PFSK-1 (cell line): ENCODE measurements at regions not wholly inside any gene's neighbourhood (a gene's known extent, or its start where the extent isn't known, plus 50 kb on each side); places are given as distances from the start of the nearest gene placed in this dataset.

Source experiments
- FOXP2 ChIP-seq: optimal IDR thresholded peaks from 2 replicates; pipeline ENCODE3; 2011; ENCODE audit warnings: borderline replicate concordance, control low read depth, inconsistent platforms; ENCODE audit not compliant: insufficient read depth; ENCODE audit errors: extremely low read length, extremely low read depth
- POLR2AphosphoS5 ChIP-seq: IDR thresholded peaks from 2 replicates; pipeline ENCODE4 v1.6.1; 2012; ENCODE audit warnings: low read depth, mild to moderate bottlenecking, control low read depth, low read length, moderate library complexity
- REST ChIP-seq, 2 experiments: IDR thresholded peaks; 2 replicates each; pipeline versions ENCODE4 v1.6.1 to v1.8.0; 2011 to 2012; ENCODE audit warnings: low read depth in 2 of 2, low read length in 2 of 2, control low read depth in 1 of 2, inconsistent platforms in 1 of 2, mild to moderate bottlenecking in 1 of 2, moderate library complexity in 1 of 2; ENCODE audit not compliant: insufficient read depth in 1 of 2
- SIN3A ChIP-seq: IDR thresholded peaks from 2 replicates; pipeline ENCODE4 v1.6.1; 2012; ENCODE audit warnings: mild to moderate bottlenecking, low read length, moderate library complexity, borderline replicate concordance; ENCODE audit not compliant: insufficient read depth
- TAF1 ChIP-seq: IDR thresholded peaks from 2 replicates; pipeline ENCODE4 v1.6.1; 2012; ENCODE audit warnings: low read length, control low read depth, borderline replicate concordance; ENCODE audit not compliant: insufficient read depth

- no peak for TF ChIP-seq SIN3A
- no peak for TF ChIP-seq POLR2AphosphoS5
- no peak for TF ChIP-seq FOXP2
- no peak for TF ChIP-seq TAF1
- no peak for TF ChIP-seq REST (IDR thresholded peaks at IDR 0.05; ENCODE audit: insufficient read depth in 1 of 2, low read depth in 2 of 2, low read length in 2 of 2)
Observed at GRCh38 chr2:194826241-194826640, 830.8 kb upstream of the SLC39A10 start.

GRCh38 chr2:194824450-194824849 is 832.6 kb upstream of the SLC39A10 start:
- TF ChIP-seq SIN3A, result no peak
- TF ChIP-seq FOXP2, result no peak
- TF ChIP-seq TAF1, result no peak
- no peak for TF ChIP-seq REST (IDR thresholded peaks at IDR 0.05; ENCODE audit: insufficient read depth in 1 of 2, low read depth in 2 of 2, low read length in 2 of 2)
- no peak for TF ChIP-seq POLR2AphosphoS5

GRCh38 chr2:194822657-194823056 is 834.4 kb upstream of the SLC39A10 start:
- TF ChIP-seq TAF1 (no peak), REST (IDR thresholded peaks at IDR 0.05; ENCODE audit: insufficient read depth in 1 of 2, low read depth in 2 of 2, low read length in 2 of 2) (no peak), FOXP2 (no peak), SIN3A (no peak), POLR2AphosphoS5 (no peak)

- no peak for TF ChIP-seq REST (IDR thresholded peaks at IDR 0.05; ENCODE audit: insufficient read depth in 1 of 2, low read depth in 2 of 2, low read length in 2 of 2)
- no peak for TF ChIP-seq TAF1
- TF ChIP-seq SIN3A, result no peak
- no peak for TF ChIP-seq POLR2AphosphoS5
- no peak for TF ChIP-seq FOXP2
Observed at GRCh38 chr2:194822097-194822496, 834.9 kb upstream of the SLC39A10 start.

GRCh38 chr2:194819367-194819766 is 837.7 kb upstream of the SLC39A10 start:
- TF ChIP-seq TAF1, result no peak
- no peak for TF ChIP-seq REST (IDR thresholded peaks at IDR 0.05; ENCODE audit: insufficient read depth in 1 of 2, low read depth in 2 of 2, low read length in 2 of 2)
- TF ChIP-seq POLR2AphosphoS5, result no peak
- TF ChIP-seq SIN3A, result no peak
- no peak for TF ChIP-seq FOXP2
